Glomerular visceral epithelial cell (primary cell): ENCODE measurements at regions not wholly inside any gene's neighbourhood (a gene's known extent, or its start where the extent isn't known, plus 50 kb on each side); places are given as distances from the start of the nearest gene placed in this dataset.
A peak's percentile ranks its signal among the peaks of the same experiment; 100 is the strongest.

ENCODE experiments used
- DNase-seq: peaks from one replicate; pipeline ENCODE4 v3.0.0-alpha.2; 2016; ENCODE audit errors: extremely low spot score

DNA sequence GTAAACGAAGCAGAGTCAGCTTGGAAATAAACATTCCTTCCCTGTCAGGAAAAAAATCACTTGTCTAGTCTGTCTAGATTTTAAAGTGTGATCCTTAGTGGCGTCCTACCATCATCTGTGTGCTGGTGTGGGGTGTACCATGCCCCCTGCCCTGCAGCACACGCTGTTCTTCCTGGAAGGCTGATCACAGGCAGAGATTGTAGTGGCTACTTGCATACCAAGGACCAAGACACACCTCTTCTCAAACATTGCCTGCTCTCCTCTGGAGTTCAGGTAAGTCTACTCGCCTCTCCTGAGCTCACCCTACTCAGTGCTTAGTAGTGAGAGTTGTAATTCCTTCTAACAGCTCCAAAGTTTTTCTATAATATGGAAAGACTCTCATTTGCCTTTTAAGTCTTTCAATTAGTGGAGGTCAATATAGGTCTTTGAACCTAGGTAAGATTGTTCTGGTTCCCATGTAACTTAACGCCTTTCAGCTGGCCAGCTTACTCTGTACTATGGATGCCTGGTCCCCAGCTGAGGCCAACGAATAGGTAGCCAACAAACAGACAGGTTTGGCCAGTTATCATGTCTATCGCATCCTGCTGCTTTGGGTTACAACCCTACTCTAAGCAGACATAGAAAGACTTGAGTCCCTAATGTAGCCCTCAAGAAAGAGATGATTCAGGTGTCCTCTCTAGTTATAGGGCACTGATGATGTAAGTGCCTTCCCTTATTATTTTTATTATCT lies 55.4 kb downstream of the XCL1 start:
- no peak for DNase-seq

DNA sequence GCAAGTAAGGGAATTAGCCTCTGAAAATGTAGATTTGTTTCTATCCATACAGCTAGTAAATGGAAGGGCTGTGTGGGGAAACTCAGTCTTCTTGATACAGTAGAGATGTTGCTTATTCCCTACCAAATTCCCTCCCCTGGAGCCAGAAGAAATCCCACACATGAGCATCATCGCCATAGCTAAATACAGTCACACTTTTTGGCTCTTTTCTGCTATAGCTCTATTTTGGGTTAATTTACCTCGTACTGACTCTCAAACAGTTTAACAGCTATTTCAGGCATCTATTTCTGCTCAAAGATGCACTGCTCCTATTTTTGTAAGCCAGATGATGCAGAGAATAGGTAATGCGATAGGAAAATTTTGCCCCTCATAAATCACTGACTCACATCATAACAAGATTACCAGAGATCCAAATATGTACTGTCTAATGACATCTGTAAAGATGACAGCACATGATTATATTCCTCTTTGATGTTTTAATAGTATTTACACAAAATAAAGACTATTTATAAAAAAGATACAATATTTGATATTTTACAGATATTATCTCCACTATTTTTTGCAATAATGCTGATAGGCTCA lies 58.6 kb downstream of the XCL1 start:
- no peak for DNase-seq

DNA sequence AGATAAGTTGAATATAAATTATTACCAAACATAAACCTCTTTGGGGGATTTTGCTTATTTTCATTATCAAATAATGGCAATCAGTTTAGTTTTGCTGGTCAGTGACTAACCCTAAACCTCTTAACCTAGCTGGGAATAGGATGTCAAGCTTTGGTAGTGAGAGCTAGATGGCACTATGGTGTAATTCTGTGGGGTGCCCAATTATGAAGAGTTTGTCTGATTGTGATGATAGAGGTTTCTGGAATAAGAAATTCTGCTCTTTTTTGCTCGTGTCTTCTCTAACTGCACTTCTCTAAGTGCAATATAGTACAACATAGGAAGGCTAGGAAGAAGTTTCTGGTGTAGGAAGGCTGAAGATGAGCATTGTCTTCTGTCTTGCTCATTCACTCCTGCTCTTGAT lies 59.8 kb downstream of the XCL1 start:
- DNase-seq = no peak

- DNase-seq = peak; percentile 12
These were observed 60.3 kb downstream of the XCL1 start for GRCh38 chr1:168636642-168637111.

DNA sequence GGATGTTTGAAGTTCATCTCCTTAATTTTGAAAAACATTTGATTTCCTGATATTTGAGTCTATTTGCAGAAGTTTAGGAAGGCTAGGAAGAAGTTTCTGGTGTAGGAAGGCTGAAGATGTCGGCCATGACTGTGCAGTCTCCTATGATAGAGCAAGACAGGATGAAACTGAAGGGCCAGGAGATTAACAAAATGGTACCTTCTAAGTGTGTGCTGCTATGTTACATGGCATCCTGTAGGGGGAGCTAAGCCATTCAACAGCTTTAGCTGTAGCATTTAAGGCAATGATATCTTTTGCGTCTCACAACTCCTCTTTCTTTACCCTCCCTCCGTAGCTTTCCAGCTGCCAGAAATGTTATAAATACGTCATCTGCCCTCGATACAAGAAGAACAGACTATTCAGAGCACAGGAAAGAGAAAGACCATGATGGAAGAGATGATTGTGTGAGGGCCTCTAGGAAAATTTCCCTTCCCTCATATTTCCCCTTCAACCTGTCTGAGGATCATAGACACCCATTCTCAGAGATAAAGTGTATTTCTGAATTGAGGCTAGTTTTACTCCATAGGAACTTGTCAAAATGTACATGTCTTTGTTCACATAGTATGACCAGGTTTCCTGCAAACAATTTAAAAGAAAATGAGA lies 61.1 kb downstream of the XCL1 start:
- peak; percentile 9 for DNase-seq

- DNase-seq = no peak
These were observed 62.5 kb downstream of the XCL1 start for GRCh38 chr1:168638884-168639283.

DNA sequence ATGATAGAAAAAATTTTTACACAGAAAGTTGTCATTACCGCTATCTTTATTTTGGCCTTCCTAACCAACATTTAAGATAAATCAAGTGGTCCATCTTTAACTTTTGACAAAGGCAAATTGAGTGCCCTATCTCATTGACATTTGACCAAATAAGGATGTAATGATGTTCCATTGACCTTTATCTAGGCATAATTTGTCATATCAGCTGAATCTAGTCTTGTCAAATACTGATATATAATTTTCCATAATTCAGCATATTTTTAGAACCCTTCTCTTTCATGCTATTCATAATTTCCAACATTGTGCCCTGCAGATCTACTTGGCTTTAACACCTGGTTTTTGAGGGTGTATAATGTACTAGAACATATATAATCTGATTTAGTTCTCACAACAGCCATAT lies 63.8 kb downstream of the XCL1 start:
- DNase-seq = no peak

DNA sequence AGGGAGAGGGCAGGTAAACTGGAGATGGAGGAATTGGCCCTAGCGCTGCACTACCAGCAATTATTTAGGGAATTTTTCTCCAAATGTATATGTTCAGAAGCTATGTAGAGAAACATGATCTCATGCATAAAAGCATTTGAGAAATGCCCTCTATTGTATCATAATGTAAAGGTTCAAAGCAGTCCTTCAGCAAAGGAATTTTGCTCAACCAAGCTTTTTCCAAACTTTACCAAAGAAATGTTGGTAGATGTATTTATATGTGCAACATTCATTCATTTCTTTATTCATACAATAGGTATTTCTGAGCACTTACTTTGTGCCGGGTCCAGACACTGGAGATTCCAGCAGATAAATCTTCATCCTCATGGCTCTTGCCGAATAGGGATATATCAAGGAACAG lies 64.4 kb downstream of the XCL1 start:
- DNase-seq = no peak

DNA sequence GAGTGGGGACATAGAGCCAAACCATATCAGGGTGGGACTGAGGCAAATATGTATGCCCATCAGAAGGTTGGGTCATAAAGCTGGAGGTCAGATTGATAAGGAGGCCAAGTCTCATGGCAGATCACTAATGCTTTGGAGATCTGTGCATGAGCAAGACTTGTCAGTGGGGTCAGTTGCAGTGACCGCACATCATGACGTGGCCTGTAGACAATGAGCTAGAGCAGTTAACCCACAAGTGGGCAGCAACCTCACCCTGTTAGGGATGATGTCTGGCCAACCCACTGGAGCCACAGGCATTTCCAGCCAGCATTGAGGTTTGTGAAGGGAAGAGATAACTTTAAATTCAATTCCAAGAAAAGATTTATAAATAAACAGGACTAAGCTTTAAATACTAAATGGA lies 66.7 kb downstream of the XCL1 start:
- DNase-seq = peak; percentile 72
